Neuron (in vitro differentiated cells): ENCODE measurements at regions not wholly inside any gene's neighbourhood (a gene's known extent, or its start where the extent isn't known, plus 50 kb on each side); places are given as distances from the start of the nearest gene placed in this dataset.

Experiments
- H2AFZ ChIP-seq: one replicate; pipeline ENCODE4 v1.6.1; 2013; ENCODE audit warnings: low read depth, mild to moderate bottlenecking, inconsistent platforms, low read length, moderate library complexity
- H3K27me3 ChIP-seq: one replicate; pipeline ENCODE4 v1.6.1; 2013; ENCODE audit warnings: low read length; ENCODE audit not compliant: insufficient read depth
- H3K36me3 ChIP-seq: one replicate; pipeline ENCODE4 v1.6.1; 2013; ENCODE audit warnings: low read length; ENCODE audit not compliant: insufficient read depth
- H3K4me1 ChIP-seq: one replicate; pipeline ENCODE4 v1.6.1; 2013; ENCODE audit warnings: low read length; ENCODE audit not compliant: insufficient read depth
- H3K4me3 ChIP-seq: 2 replicates; pipeline ENCODE4 v1.5.1; 2013; ENCODE audit warnings: mild to moderate bottlenecking, low read length, moderate library complexity
- H3K9me3 ChIP-seq: one replicate; pipeline ENCODE4 v1.6.1; 2013; ENCODE audit warnings: low read length

DNA sequence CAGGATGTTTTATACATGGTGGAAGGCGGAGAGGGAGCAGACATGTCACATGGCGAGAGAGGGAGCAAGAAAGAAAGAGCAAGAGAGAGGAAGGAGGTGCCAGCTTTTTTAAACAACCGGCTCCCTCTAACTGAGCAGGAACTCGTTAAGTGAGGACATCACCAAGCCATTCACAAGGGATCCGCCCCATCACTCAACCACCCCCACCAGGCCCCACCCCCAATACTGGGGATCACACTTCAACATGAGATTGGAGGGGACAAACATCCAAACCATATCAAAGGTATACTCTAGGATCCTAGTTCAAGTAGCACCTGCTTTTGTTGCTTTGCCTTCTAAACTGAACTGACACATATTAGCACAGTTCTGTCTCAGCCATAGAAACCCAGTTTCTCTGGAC is 141.9 kb upstream of the KLF14 start:
- H3K4me1 ChIP-seq = peaks cover 30% of the 10 kb centered on the region
- no peak overlapping the region for H2AFZ ChIP-seq
- H3K9me3 ChIP-seq = no peaks in the 10 kb centered on the region
- no peaks in the 10 kb centered on the region for H3K36me3 ChIP-seq
- no peaks in the 10 kb centered on the region for H3K27me3 ChIP-seq
- H3K4me3 ChIP-seq = no peak overlapping the region

DNA sequence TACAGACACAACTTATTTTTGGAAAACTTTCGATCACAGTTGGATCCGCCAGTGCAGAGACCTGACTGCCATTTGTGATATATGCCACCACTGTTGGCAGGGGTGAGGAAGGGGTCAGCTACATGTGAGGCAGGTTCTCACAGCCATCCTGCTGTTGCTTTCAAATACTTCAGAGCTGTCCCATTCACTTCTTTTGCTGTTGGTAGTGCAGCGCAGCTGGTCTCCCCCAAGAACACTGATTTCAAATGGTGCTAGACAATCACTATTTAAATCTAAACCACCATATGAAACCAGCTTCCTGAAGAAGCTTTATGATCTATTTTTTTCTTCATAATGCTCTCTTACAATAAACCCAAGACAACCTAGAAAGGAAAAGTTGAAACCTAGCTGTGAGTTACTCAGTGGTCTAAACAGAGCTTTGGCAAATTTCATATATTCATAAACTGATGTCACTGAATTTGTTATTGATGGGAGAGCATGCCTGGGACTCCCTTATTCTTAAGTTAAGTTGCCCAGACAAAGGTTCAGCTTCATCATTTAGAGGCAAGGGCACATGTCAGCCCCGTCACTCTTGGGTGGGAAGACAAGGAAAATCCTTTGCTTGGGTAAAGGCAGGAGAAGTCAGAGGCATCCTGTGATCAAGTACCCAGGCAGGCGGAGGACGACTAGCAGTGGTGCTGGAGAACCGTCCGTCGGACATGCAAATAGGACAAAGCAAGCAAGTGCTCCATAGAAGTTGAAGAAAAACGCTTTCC is 143.4 kb upstream of the KLF14 start:
- H3K9me3 ChIP-seq = no peaks in the 10 kb centered on the region
- H3K27me3 ChIP-seq = no peaks in the 10 kb centered on the region
- peaks cover 39% of the 10 kb centered on the region for H3K4me1 ChIP-seq
- no peaks in the 10 kb centered on the region for H3K36me3 ChIP-seq
- no peak overlapping the region for H2AFZ ChIP-seq
- no peak overlapping the region for H3K4me3 ChIP-seq

DNA sequence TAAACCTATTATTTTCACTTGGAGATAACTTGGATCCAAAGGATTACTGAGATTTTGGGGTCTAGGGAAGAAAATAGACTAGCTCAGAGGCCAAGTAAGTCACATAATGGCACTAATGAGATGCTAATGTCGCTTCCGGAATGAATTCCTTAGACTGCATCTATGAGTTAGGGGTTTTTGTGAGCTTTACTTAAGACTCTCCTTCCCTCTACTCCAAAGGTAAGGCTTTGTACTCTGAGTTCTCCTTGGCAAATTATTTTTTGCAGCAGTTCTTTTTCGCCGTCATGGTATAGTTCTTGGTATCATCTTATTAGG is 143.9 kb upstream of the KLF14 start:
- H3K4me1 ChIP-seq = peaks cover 39% of the 10 kb centered on the region
- H3K36me3 ChIP-seq = no peaks in the 10 kb centered on the region
- no peaks in the 10 kb centered on the region for H3K9me3 ChIP-seq
- H3K27me3 ChIP-seq = no peaks in the 10 kb centered on the region
- H3K4me3 ChIP-seq = no peak overlapping the region
- H2AFZ ChIP-seq = no peak overlapping the region

DNA sequence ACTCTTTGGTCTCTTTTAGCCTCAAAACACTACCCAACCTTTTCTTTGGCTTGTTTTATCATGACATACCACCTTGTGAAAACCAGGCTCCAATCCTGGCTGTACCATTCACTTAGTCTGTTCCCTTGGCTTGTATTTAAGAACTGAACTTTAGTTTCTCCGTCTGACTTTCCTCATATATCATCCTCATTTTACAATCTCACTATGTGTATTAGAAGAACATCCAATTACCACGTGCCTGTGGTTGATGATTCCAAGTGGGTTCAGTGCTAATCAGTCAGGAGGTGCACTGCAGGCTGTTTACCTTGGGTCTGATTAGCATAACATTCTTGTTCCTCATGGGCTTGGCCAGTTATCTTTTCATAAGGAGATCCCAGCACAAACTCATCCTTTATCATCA is 144.8 kb upstream of the KLF14 start:
- H3K4me1 ChIP-seq = peaks cover 39% of the 10 kb centered on the region
- H3K9me3 ChIP-seq = no peaks in the 10 kb centered on the region
- H3K36me3 ChIP-seq = no peaks in the 10 kb centered on the region
- H3K4me3 ChIP-seq = no peak overlapping the region
- H2AFZ ChIP-seq = no peak overlapping the region
- no peaks in the 10 kb centered on the region for H3K27me3 ChIP-seq

DNA sequence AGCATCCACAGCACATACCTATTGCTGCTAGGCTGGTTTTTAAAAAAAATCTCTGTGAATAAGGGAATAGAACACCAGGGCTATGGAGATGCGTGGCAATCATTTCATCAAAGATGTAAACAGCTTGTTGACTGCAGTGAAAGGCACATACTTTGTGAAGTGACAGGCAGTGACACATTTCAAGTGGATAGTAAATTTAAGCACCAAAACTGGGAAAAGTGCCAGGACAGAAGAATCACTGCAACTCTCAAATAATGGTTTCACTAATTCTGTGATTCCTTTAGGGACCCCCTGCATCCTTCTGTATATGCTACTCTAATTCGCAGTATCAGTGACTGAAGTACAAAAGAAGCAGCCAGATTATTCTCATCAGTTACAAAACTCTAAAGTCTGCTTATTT is 145.2 kb upstream of the KLF14 start:
- no peaks in the 10 kb centered on the region for H3K9me3 ChIP-seq
- H2AFZ ChIP-seq = no peak overlapping the region
- H3K4me1 ChIP-seq = peaks cover 39% of the 10 kb centered on the region
- H3K36me3 ChIP-seq = no peaks in the 10 kb centered on the region
- no peak overlapping the region for H3K4me3 ChIP-seq
- no peaks in the 10 kb centered on the region for H3K27me3 ChIP-seq

DNA sequence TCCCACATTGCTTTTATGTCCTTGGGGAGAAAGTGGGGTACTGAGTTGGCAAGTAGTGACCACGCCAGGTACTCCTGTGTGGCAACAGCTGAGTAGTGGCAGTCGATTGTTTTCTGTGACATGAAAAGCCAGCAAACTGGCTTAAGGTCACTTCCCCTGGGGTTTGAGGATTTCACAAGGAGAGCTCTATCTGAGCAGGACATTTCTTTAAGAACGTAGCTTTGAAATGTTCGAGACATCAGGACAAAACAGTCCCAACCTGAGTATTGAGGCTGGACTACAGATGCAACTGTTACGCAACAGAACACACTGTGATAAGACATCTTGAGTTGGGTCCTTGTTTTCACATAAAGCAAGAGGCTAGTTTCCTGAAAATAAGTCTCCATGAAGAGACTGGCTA is 146.7 kb upstream of the KLF14 start:
- Histone ChIP-seq H3K9me3 (no peaks in the 10 kb centered on the region), H3K4me1 (peaks cover 44% of the 10 kb centered on the region), H3K36me3 (no peaks in the 10 kb centered on the region)

DNA sequence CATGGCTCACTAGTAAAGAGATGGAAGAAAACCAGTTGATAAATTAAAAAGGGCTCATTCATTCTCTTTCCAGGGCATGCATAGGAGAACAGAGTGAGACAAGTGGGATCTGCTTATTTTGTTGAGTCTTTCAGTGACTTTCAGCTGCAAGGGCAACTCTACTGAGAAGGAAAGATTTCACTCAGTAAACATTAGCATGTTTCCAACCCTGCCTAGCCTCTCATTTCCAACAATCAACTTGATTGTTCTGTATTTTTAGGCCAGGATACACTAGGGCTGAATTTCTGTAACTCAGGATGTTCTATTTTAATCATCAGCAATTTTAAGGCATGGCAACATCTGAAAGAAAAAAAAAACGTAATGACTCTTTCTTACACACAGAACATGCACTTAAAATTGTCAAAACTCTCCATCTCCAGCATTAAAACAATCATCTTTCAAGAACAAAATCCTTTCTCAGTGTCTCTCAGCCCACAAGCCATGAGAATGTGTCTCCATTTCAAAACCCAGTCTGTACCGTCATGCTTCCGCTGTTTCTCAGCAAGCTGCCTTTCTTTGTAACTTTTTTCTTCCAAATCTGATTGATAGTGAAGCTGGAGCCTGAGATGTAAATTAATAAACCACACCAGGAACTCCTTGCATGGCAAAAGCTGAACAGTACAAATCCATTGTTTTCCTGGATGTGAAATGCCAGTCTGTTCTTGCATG is 147.2 kb upstream of the KLF14 start:
- Histone ChIP-seq H3K36me3 (no peaks in the 10 kb centered on the region), H3K27me3 (no peaks in the 10 kb centered on the region), H3K4me3 (no peak overlapping the region), H3K9me3 (no peaks in the 10 kb centered on the region), H3K4me1 (peaks cover 42% of the 10 kb centered on the region), H2AFZ (no peak overlapping the region)

More for the DNA sequence above, 146.7 kb upstream of the KLF14 start:
- H2AFZ ChIP-seq = no peak overlapping the region
- H3K4me3 ChIP-seq = no peak overlapping the region
- H3K27me3 ChIP-seq = no peaks in the 10 kb centered on the region

DNA sequence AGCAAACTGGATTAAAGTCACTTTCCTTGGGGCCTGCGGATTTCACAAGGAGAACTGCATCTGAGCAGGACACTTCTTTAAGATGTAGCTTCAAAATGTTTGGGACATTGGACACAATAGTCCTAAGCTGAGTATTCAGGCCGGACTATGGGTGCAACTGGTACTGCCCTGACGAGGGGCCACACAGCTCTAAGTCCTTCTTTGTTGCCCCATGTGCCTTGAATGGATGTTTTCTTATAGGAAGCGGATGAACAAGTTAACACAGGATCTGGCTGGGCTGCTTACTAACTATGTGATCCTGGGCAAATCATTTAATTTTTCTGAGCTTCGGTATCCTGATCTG is 147.8 kb upstream of the KLF14 start:
- no peaks in the 10 kb centered on the region for H3K27me3 ChIP-seq
- H2AFZ ChIP-seq = no peak overlapping the region
- no peak overlapping the region for H3K4me3 ChIP-seq
- H3K9me3 ChIP-seq = no peaks in the 10 kb centered on the region
- no peaks in the 10 kb centered on the region for H3K36me3 ChIP-seq
- H3K4me1 ChIP-seq = peaks cover 36% of the 10 kb centered on the region

DNA sequence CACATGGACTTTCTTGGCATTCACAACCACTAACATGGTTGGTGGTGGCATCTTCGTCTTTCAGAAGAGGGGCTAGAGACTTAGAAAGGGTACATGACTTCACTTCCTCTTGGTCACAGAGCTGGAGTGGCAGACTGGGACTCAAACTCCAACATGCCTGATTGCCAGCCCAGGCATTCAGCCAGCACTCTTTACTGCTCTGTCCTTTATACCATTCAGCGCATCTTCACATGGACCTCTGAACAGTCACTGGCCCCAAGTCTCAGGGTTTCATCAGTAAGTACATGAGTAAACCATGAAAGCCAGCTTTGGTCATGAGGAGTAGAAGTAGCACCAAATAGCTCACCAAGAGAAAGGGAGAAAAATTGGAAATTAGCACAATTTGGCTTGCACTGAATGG is 148.4 kb upstream of the KLF14 start:
- H3K27me3 ChIP-seq = no peaks in the 10 kb centered on the region
- H2AFZ ChIP-seq = no peak overlapping the region
- H3K4me3 ChIP-seq = no peak overlapping the region
- H3K4me1 ChIP-seq = peaks cover 32% of the 10 kb centered on the region
- no peaks in the 10 kb centered on the region for H3K9me3 ChIP-seq
- H3K36me3 ChIP-seq = no peaks in the 10 kb centered on the region

DNA sequence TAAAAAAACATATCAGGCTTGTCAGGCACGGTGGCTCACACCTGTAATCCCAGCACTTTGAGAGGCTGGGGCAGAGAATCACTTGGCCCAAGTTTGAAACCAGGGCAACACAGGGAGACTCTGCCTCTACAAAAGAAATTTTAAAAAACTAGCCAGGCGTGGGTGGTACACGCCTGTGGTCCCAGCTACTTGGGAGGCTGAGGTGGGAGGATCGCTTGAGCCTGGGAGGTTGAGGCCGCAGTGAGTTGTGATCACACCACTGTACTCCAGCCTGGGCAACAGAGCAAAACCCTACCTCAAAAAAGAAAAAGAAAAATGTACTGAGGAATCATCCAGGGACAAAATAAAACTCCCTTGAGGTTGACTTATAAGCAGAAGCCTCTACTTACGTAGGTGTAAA is 149.9 kb upstream of the KLF14 start:
- Histone ChIP-seq H3K36me3 (no peaks in the 10 kb centered on the region), H3K27me3 (no peaks in the 10 kb centered on the region), H3K9me3 (no peaks in the 10 kb centered on the region), H2AFZ (no peak overlapping the region), H3K4me1 (peaks cover 21% of the 10 kb centered on the region), H3K4me3 (no peak overlapping the region)

DNA sequence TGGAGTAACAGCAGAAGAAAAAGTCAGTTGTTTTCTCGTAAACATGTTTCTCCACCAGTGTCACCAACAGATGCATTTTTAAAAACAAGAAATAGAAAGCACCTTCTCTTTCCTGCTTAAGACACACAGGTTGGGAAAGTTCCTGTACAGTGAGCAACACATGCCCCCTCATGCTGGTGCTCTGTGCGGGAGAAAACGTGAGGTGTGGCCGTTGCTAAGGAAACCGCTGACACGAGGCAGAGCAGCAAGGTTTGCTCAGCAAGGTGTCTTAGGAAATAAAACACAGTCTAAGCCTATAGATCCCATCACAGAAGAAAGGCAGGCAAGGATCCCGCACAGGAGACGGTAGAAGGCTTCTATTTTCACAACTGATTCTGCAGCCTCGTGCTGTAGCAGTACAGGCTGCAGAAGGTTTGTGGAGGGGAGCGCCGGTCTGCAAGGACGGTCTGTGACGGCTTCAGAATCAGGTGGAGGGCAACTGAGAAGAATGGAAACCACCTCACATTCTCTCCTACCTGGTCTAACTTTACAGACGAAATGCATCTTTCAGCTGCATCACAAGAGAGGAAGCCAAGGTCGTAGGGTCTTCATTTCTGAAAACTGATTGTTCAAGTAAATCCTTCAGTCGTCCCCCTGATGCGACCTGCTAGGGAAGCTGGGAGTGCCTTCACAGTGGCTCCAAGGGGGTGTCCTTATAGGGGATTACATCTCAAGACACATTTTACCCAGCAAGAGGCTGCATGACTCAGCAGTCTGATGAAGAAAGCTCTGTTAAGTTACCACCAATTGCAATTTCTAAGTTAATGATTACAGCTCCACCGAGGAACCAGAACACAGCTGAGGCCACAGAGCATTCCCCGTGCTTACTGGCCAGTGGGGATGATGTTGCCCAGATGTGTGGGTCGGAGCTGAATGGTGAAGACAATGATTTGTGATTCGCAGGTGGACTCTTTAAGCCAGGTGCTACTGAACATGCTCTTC is 150.7 kb upstream of the KLF14 start:
- Histone ChIP-seq H3K36me3 (no peaks in the 10 kb centered on the region), H3K27me3 (no peaks in the 10 kb centered on the region), H3K4me3 (no peak overlapping the region), H3K4me1 (peaks cover 21% of the 10 kb centered on the region), H2AFZ (no peak overlapping the region), H3K9me3 (no peaks in the 10 kb centered on the region)

DNA sequence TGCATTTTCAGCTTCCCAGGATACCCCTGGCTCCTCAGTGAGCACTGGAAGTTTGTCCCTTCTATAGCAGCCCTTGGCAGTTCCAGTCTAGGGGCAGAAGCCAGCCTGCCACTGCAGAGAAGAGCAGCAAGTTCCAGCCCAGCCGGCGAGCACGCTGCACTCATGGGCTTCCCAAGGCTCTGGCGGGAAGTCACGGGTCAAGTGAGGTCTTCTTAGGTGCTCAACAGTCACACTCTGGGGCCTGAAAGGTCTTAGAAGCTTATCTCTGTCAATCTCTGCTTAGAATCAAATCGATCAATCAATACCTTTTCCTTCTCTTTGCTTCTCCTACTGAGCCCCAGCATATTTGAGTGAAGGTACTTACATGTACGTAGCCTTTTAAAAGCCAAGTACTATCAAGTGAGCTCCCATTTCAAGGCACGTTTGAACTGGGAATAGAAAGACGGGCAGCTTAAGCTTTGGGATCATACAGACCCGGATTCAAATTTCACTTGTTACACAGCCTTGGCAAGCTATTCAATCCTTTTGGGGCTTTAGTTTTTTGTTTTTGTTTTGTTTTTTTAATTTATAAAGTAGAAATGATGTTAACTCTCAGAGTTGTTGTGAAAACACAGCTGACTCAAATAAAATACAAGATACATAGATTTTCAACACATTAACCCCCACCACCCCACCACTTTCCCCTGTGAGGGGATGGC is 152.6 kb upstream of the KLF14 start:
- Histone ChIP-seq H3K36me3 (no peaks in the 10 kb centered on the region), H3K27me3 (no peaks in the 10 kb centered on the region), H3K9me3 (no peaks in the 10 kb centered on the region), H2AFZ (no peak overlapping the region), H3K4me3 (no peak overlapping the region), H3K4me1 (peaks cover 10% of the 10 kb centered on the region)
